ENCODE measurements at regions not wholly inside any gene's neighbourhood (a gene's known extent, or its start where the extent isn't known, plus 50 kb on each side); places are given as distances from the start of the nearest gene placed in this dataset.

- intact Hi-C loops (cut with micrococcal nuclease; ENCODE audit: unreplicated experiment) (loop anchor here (5.0 kb wide), 1 partner anchor 457 kb away; no protein-coding TSS in a partner anchor), in situ Hi-C loops (cut with HindIII; ENCODE audit: extremely low pct_ligation_motif_present, low pct_unique_long_range_greater_than_20kb) (no loop called here)
- 46% methylated on average over 3 of the region's 3 CpGs for WGBS (ENCODE audit: low lambda C conversion rate)
- Histone ChIP-seq H3K4me2 (ENCODE audit: low read depth, low read length) (no peak overlapping the region), H3K9me3 (ENCODE audit: low read length) (no peaks in the 10 kb centered on the region), H4K20me1 (ENCODE audit: insufficient read depth, low read length) (no peaks in the 10 kb centered on the region), H3K36me3 (replicated peaks in 1 of 2; ENCODE audit: control insufficient read depth in 1 of 2, insufficient read depth in 2 of 2, low read length in 2 of 2) (no peaks in the 10 kb centered on the region), H3K27ac (ENCODE audit: extremely low read length, insufficient read depth, low read length) (no peak overlapping the region), H3K9ac (ENCODE audit: insufficient read depth, low read depth, low read length) (no peak overlapping the region), H3K27me3 (ENCODE audit: control insufficient read depth in 1 of 2, insufficient read depth in 2 of 2, low read length in 2 of 2) (no peaks in the 10 kb centered on the region; a peak in 1 of 5 replicates), H2AFZ (ENCODE audit: low read length) (no peak overlapping the region), H3K79me2 (ENCODE audit: insufficient read depth, low read length) (no peaks in the 10 kb centered on the region), H3K4me1 (ENCODE audit: insufficient read depth, low read length) (no peaks in the 10 kb centered on the region), H3K4me3 (replicated peaks in 1 of 3; ENCODE audit: insufficient read depth in 1 of 3, low read depth in 2 of 3, low read length in 3 of 3) (no peak overlapping the region)
- no TSS peak for BruUV-seq (replicated peaks)
- ATAC-seq (peak; percentile 57), DNase-seq (ENCODE audit: low spot score) (peak; percentile 38), FAIRE-seq (no peak)
- POLR2A ChIA-PET = no interaction called here
- CTCF ChIA-PET (ENCODE audit: low intra/inter-chr PET ratio, low total read pairs) = interaction anchor here (1.4 to 3.1 kb wide), 3 partner anchors 210 to 522 kb away, joined by 3 to 26 read pairs (median 19); no protein-coding TSS in a partner anchor
- peak; percentile 26; the same call in 1 of the 2 replicates for TF ChIP-seq ZNF644 (CRISPR knock-in tag; IDR thresholded peaks at IDR 0.05; ENCODE audit: low read depth)
- TF ChIP-seq GABPA (IDR thresholded peaks at IDR 0.05; ENCODE audit: low read depth, low read length) = no peak
- TF ChIP-seq GABPA (CRISPR knock-in tag; IDR thresholded peaks at IDR 0.05; ENCODE audit: low read depth) = peak; percentile 43; the same call in 1 of the 2 replicates
- peak; percentile 66 for TF ChIP-seq RFX3 (CRISPR knock-in tag; IDR thresholded peaks at IDR 0.05)
- TF ChIP-seq NR2C2 (CRISPR knock-in tag; IDR thresholded peaks at IDR 0.05; ENCODE audit: borderline replicate concordance) = peak; percentile 85
- peak; percentile 49; the same call in 1 of the 2 replicates for TF ChIP-seq GABPB1 (CRISPR knock-in tag; IDR thresholded peaks at IDR 0.05)
- TF ChIP-seq, protein P1, sequence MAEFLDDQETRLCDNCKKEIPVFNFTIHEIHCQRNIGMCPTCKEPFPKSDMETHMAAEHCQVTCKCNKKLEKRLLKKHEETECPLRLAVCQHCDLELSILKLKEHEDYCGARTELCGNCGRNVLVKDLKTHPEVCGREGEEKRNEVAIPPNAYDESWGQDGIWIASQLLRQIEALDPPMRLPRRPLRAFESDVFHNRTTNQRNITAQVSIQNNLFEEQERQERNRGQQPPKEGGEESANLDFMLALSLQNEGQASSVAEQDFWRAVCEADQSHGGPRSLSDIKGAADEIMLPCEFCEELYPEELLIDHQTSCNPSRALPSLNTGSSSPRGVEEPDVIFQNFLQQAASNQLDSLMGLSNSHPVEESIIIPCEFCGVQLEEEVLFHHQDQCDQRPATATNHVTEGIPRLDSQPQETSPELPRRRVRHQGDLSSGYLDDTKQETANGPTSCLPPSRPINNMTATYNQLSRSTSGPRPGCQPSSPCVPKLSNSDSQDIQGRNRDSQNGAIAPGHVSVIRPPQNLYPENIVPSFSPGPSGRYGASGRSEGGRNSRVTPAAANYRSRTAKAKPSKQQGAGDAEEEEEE (CRISPR knock-in tag; IDR thresholded peaks at IDR 0.05; ENCODE audit: borderline replicate concordance) = no peak
- TF ChIP-seq, protein P2, sequence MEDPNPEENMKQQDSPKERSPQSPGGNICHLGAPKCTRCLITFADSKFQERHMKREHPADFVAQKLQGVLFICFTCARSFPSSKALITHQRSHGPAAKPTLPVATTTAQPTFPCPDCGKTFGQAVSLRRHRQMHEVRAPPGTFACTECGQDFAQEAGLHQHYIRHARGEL (CRISPR knock-in tag; IDR thresholded peaks at IDR 0.05) = peak; percentile 97; the same call in 1 of the 2 replicates
- TF ChIP-seq, protein P3, sequence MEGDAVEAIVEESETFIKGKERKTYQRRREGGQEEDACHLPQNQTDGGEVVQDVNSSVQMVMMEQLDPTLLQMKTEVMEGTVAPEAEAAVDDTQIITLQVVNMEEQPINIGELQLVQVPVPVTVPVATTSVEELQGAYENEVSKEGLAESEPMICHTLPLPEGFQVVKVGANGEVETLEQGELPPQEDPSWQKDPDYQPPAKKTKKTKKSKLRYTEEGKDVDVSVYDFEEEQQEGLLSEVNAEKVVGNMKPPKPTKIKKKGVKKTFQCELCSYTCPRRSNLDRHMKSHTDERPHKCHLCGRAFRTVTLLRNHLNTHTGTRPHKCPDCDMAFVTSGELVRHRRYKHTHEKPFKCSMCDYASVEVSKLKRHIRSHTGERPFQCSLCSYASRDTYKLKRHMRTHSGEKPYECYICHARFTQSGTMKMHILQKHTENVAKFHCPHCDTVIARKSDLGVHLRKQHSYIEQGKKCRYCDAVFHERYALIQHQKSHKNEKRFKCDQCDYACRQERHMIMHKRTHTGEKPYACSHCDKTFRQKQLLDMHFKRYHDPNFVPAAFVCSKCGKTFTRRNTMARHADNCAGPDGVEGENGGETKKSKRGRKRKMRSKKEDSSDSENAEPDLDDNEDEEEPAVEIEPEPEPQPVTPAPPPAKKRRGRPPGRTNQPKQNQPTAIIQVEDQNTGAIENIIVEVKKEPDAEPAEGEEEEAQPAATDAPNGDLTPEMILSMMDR (CRISPR knock-in tag; IDR thresholded peaks at IDR 0.05) = peak; percentile 40
- no peak for TF ChIP-seq SOX13 (IDR thresholded peaks at IDR 0.05)
- no peak for TF ChIP-seq SOX13 (CRISPR knock-in tag; conservative IDR thresholded peaks at IDR 0.05 in 1 of 2, IDR thresholded peaks at IDR 0.05 in 1 of 2)
- TF ChIP-seq STAG1 (CRISPR knock-in tag; IDR thresholded peaks at IDR 0.05) = peak; percentile 68
- TF ChIP-seq ZNF205 (CRISPR knock-in tag; IDR thresholded peaks at IDR 0.05) = no peak
- TF ChIP-seq RAD21 (CRISPR knock-in tag; IDR thresholded peaks at IDR 0.05) = peak; percentile 31; the same call in 1 of the 2 replicates
- TF ChIP-seq, protein P4, sequence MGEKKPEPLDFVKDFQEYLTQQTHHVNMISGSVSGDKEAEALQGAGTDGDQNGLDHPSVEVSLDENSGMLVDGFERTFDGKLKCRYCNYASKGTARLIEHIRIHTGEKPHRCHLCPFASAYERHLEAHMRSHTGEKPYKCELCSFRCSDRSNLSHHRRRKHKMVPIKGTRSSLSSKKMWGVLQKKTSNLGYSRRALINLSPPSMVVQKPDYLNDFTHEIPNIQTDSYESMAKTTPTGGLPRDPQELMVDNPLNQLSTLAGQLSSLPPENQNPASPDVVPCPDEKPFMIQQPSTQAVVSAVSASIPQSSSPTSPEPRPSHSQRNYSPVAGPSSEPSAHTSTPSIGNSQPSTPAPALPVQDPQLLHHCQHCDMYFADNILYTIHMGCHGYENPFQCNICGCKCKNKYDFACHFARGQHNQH (CRISPR knock-in tag; IDR thresholded peaks at IDR 0.05) = no peak
- TF ChIP-seq YY1 (IDR thresholded peaks at IDR 0.05; ENCODE audit: insufficient read depth, insufficient replicate concordance, low read depth, low read length) = peak; percentile 33
- 0 out of 2 replicates have a peak, but pooled peaks have one; percentile 20 for TF ChIP-seq MIXL1 (CRISPR knock-in tag; IDR thresholded peaks at IDR 0.05)
These were observed 159.8 kb upstream of the PIEZO2 start for GRCh38 chr18:11309172-11309571.
